Small intestine (tissue), 7 donors: ENCODE measurements at regions not wholly inside any gene's neighbourhood (a gene's known extent, or its start where the extent isn't known, plus 50 kb on each side); places are given as distances from the start of the nearest gene placed in this dataset.

Source experiments
- DNase-seq, 2 donors: peaks; one replicate each; pipeline versions ENCODE4 v3.0.0 to v3.0.0-alpha.2; 2013
- FAIRE-seq: peaks from 2 replicates; lab custom pipeline; 2012; peaks lifted over from hg19 to GRCh38; lab: Jason Lieb, UNC
- H3K27ac ChIP-seq, 3 donors: one replicate each; pipeline ENCODE4 v1.5.1; 2013; ENCODE audit warnings: low read length in 2 of 3, mild to moderate bottlenecking in 2 of 3, control low read depth in 1 of 3, inconsistent platforms in 1 of 3, low read depth in 1 of 3, moderate library complexity in 1 of 3
- H3K27me3 ChIP-seq, 3 donors: one replicate each; pipeline ENCODE4 v1.6.1; 2013; ENCODE audit warnings: low read length in 3 of 3, inconsistent platforms in 1 of 3; ENCODE audit not compliant: control insufficient read depth in 3 of 3, insufficient read depth in 3 of 3
- H3K36me3 ChIP-seq, 3 donors: one replicate each; pipeline ENCODE4 v1.6.1; 2013; ENCODE audit warnings: low read length in 3 of 3, inconsistent platforms in 1 of 3, low read depth in 1 of 3, mild to moderate bottlenecking in 1 of 3, moderate library complexity in 1 of 3; ENCODE audit not compliant: control insufficient read depth in 3 of 3, insufficient read depth in 2 of 3
- H3K4me1 ChIP-seq, 3 donors: one replicate each; pipeline ENCODE4 v1.6.1; 2013; ENCODE audit warnings: low read length in 2 of 3, inconsistent platforms in 1 of 3, low read depth in 1 of 3, mild to moderate bottlenecking in 1 of 3, moderate library complexity in 1 of 3; ENCODE audit not compliant: control insufficient read depth in 3 of 3, insufficient read depth in 2 of 3
- H3K4me3 ChIP-seq, 3 donors: one replicate each; pipeline ENCODE4 v1.5.1; 2013; ENCODE audit warnings: low read length in 3 of 3, control low read depth in 1 of 3, inconsistent platforms in 1 of 3, low read depth in 1 of 3, mild to moderate bottlenecking in 1 of 3, moderate library complexity in 1 of 3
- H3K9me3 ChIP-seq, 2 donors: one replicate each; pipeline ENCODE4 v1.6.1; 2013; ENCODE audit warnings: low read depth in 1 of 2, low read length in 1 of 2; ENCODE audit not compliant: control insufficient read depth in 2 of 2, insufficient read depth in 1 of 2
- WGBS, 3 donors: extraction: QIAGEN DNeasy Blood & Tissue Kit; methylation state at CpG; one replicate each; pipeline ENCODE4 v1.1.7; 2013; 5-methylcytosine and 5-hydroxymethylcytosine counted together
- donor health status: healthy with polysubstance abuse.
- donor health status: control.
- donor health status: control.
- donor health status: Bipolar disorder and iron deficiency.
- donor health status: healthy.

DNA sequence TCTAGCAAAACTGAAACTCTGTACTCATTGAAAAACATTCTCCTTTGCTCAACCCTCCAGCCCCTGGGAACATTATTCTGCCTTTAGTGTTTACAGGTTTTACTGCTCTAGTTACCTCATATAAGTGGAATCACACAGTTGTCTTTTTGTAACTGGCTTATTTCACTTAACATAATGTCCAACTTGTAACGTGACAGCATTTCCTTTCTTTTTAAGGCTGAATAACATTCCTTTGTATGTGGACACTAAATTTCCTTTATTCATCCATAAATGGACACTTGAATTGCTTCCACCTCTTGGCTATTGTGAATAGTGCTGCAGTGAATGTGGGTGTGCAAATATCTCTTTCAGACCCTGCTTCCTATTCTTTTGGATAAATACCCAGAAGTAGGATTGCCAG is 144.9 kb downstream of the ACTR3 start:
- Histone ChIP-seq H3K4me1 (no peaks in the 10 kb centered on the region), H3K4me3 (no peak overlapping the region), H3K9me3 (no peaks in the 10 kb centered on the region), H3K27ac (no peak overlapping the region), H3K36me3 (no peaks in the 10 kb centered on the region), H3K27me3 (peaks cover 0 to 2% (median 0%) of the 10 kb centered on the region in 3 donors)
- no peak for FAIRE-seq
- no peak for DNase-seq
- 32 to 68% (median 67%) methylated on average over 1 of the region's 1 CpG for WGBS, 3 donors

DNA sequence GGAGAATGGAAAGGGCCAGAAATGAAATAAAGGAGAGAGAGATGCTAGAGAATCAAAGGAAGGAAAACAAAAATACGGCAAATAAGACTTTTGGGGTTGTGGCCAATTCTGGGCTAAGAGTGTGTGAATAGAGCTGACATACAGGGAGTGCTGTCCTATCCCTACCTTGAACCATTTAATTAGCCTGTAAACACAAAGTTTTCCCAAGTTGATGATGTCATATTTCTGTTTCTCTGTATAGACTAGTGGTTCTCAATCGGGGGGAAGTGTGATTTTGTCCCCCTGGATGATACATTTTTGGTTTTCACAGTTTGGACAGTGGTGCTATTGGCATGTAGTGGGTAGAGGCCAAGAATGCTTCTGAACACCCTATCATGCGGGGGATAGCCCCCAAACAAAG is 148.8 kb downstream of the ACTR3 start:
- H3K36me3 ChIP-seq: no peaks in the 10 kb centered on the region
- no peak for DNase-seq
- no peaks in the 10 kb centered on the region for H3K9me3 ChIP-seq
- no peak for FAIRE-seq
- H3K27ac ChIP-seq: no peak overlapping the region
- no peaks in the 10 kb centered on the region for H3K4me1 ChIP-seq
- H3K4me3 ChIP-seq: no peak overlapping the region
- WGBS, 3 donors: 82 to 92% (median 83%) methylated on average over 3 of the region's 3 CpGs
- H3K27me3 ChIP-seq: no peaks in the 10 kb centered on the region

DNA sequence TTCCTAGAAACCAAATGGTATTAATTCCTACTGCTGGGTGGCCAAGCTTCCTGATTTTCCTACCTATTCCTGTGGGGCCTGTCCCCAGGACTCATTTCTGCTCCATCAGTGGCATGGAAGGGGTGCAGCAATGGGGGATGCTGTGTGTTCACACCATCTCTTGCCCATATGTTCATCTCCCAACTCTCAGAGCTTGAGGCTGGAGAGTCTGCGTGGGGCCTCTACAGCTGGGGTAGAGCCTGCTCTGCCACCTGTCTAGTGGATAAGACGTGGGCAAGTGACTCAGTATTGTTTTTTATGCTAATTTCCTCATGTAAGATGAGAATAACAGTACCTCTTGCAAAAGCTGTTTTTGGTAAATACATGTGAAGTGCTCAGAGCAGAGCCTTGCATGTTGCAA is 149.8 kb downstream of the ACTR3 start:
- Histone ChIP-seq H3K4me3 (no peak overlapping the region), H3K9me3 (no peaks in the 10 kb centered on the region), H3K27ac (no peak overlapping the region), H3K36me3 (no peaks in the 10 kb centered on the region), H3K27me3 (no peaks in the 10 kb centered on the region), H3K4me1 (no peaks in the 10 kb centered on the region)
- FAIRE-seq (no peak), DNase-seq (no peak)
- WGBS, 3 donors: 64 to 69% (median 66%) methylated on average over 2 of the region's 2 CpGs

DNA sequence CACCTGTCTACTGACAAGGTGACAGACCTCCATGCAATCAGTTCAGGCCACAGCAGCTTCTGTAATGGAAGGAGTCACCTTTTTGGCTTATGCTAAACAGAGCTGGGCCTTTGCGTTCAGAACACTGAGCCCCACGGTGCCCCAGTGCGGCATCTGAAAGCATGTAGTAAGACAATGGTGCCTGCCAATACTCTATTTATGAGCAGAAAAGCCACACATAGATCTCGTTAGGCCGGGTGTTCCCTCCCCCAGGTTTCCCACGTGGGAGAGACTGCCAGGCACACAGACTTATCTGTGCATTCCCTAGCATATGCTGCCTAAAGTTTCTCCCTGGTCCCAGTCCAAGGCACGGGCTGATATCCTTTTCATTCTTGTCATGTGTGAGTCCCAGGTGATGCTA is 150.9 kb downstream of the ACTR3 start:
- Histone ChIP-seq H3K27ac (no peak overlapping the region), H3K4me3 (no peak overlapping the region), H3K4me1 (no peaks in the 10 kb centered on the region), H3K27me3 (no peaks in the 10 kb centered on the region), H3K36me3 (no peaks in the 10 kb centered on the region), H3K9me3 (no peaks in the 10 kb centered on the region)
- DNase-seq: no peak
- FAIRE-seq: no peak
- WGBS, 3 donors: 75 to 84% (median 78%) methylated on average over 7 of the region's 7 CpGs

DNA sequence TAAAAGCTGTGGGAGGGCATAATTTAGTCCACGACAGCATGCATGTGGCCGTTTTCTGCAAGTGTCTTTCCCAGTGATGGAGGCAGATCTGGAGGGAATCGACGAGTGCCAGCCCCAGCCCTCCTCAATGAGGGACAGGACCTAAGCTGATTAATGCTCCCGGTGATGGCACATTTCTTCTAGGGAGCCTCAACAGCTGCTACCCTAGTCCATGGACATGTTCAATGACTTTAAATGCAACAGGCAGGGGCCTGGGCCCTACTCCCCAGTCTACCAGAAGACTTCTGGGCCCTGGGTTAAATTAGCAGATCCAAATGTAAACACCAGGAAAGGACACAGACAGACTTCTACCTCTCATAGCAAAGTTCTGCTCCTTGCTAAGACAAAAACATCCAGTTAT is 155.1 kb downstream of the ACTR3 start:
- FAIRE-seq (no peak), DNase-seq (no peak)
- Histone ChIP-seq H3K27ac (no peak overlapping the region), H3K27me3 (no peaks in the 10 kb centered on the region), H3K4me3 (no peak overlapping the region), H3K36me3 (no peaks in the 10 kb centered on the region), H3K9me3 (no peaks in the 10 kb centered on the region), H3K4me1 (no peaks in the 10 kb centered on the region)
- 91 to 94% (median 92%) methylated on average over 5 of the region's 5 CpGs for WGBS, 3 donors

DNA sequence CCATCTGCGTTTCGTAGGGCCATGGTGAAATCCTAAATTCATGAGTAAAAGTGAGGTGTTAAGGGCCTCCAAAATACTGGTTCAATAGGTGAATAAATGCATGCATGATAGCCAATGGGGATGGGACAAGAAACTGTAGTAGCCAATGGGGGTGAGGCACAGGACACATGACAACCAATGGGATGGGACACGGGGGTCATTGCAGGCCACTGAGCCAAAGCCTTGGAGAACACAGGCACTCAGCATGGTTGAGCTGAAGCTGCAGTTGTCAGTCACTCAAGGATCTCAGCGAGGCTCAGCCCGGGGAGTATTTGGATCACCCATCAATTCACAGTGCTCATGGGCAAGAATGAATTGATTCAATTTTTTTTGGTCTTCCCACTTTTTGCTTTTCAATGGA is 156.5 kb downstream of the ACTR3 start:
- Histone ChIP-seq H3K36me3 (no peaks in the 10 kb centered on the region), H3K27ac (no peak overlapping the region), H3K27me3 (no peaks in the 10 kb centered on the region), H3K4me1 (no peaks in the 10 kb centered on the region), H3K4me3 (no peak overlapping the region), H3K9me3 (no peaks in the 10 kb centered on the region)
- WGBS, 3 donors: 90 to 91% (median 90%) methylated on average over 5 of the region's 5 CpGs
- no peak for FAIRE-seq
- DNase-seq: no peak

DNA sequence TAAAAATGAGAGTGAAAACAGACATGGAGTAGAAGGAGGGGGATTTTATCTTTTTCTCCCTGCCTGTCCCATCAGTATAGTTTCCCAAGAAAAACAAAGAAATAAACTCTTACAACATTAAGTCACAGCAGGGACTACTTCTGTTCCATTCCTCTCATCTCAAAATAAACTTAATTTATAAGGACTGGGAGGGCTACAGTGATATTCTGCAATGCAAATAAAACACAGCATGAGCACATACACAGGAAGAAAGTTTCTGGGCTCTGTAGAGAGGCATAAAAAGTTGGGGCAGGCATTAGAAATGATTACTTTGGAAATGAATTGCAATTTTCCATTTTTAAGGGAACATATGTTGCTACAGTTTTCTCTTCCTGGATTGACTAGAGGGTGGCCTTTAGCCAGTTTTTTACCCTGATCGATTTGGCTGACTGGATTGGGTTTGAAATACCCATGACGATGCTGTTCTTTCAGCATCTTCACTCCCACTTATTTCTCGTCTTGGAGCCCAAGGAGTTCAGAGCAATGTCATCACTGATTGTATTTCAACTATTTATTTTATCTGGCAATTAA is 157.1 kb downstream of the ACTR3 start:
- Histone ChIP-seq H3K4me1 (no peaks in the 10 kb centered on the region), H3K36me3 (no peaks in the 10 kb centered on the region), H3K27ac (no peak overlapping the region), H3K9me3 (no peaks in the 10 kb centered on the region), H3K27me3 (no peaks in the 10 kb centered on the region), H3K4me3 (no peak overlapping the region)
- DNase-seq: no peak
- 79 to 86% (median 82%) methylated on average over 3 of the region's 3 CpGs for WGBS, 3 donors
- no peak for FAIRE-seq

DNA sequence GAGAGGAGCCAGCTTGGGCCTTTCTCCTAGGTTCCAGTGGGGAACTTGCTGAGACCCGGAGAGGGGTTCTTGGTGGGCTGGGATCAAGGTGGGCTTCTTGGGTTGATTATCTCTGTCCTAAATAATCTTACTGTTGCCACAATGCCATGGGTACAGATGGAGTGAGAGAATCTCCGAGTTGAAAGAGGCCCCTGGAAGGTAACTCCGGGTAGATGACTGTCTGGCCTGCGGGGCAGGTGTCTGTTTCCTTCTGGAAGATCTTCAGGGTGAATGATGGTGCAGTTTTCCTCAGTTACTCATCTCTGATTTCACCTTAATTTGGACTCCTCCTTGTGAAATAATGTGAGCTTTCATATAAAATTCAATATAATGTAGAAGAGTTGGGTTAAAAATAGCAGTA is 159.4 kb downstream of the ACTR3 start:
- no peak for FAIRE-seq

DNA sequence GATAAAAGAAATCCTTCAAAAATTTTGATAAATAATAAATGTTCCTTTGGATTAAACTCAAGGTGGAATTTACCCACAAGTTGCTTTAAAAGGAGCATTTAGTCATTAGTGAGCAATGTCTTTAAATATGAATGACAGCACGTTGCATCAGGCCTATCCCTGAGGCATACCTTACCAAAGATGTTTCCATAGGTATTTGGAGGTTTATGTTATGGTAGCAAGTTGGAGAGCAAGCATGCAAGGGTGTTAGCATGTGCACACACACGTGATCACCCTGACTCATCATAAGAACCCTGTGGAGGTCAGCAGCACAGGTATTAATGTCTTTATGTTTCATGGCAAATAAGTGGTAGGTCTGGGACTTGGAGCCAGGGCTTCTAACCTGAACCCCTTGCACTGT is 159.9 kb downstream of the ACTR3 start:
- no peak for FAIRE-seq
- Histone ChIP-seq H3K4me3 (no peak overlapping the region), H3K27me3 (no peaks in the 10 kb centered on the region), H3K36me3 (no peaks in the 10 kb centered on the region), H3K9me3 (no peaks in the 10 kb centered on the region), H3K4me1 (no peaks in the 10 kb centered on the region), H3K27ac (no peak overlapping the region)
- DNase-seq: no peak
- WGBS, 3 donors: 72 to 73% (median 73%) methylated on average over 2 of the region's 2 CpGs

More for the DNA sequence above, 159.4 kb downstream of the ACTR3 start:
- Histone ChIP-seq H3K27me3 (no peaks in the 10 kb centered on the region), H3K4me1 (no peaks in the 10 kb centered on the region), H3K36me3 (no peaks in the 10 kb centered on the region), H3K4me3 (no peak overlapping the region), H3K27ac (no peak overlapping the region), H3K9me3 (no peaks in the 10 kb centered on the region)
- 85 to 91% (median 88%) methylated on average over 4 of the region's 4 CpGs for WGBS, 3 donors
- DNase-seq: no peak
